Right renal pelvis (tissue), 4 donors: ENCODE measurements at regions not wholly inside any gene's neighbourhood (a gene's known extent, or its start where the extent isn't known, plus 50 kb on each side); places are given as distances from the start of the nearest gene placed in this dataset.

ENCODE experiments used
- DNase-seq, 4 donors: peaks; one replicate each; pipeline ENCODE4 v3.0.0-alpha.2; 2013; ENCODE audit warnings: low read depth in 4 of 4, low spot score in 3 of 4, missing footprints in 1 of 4

DNA sequence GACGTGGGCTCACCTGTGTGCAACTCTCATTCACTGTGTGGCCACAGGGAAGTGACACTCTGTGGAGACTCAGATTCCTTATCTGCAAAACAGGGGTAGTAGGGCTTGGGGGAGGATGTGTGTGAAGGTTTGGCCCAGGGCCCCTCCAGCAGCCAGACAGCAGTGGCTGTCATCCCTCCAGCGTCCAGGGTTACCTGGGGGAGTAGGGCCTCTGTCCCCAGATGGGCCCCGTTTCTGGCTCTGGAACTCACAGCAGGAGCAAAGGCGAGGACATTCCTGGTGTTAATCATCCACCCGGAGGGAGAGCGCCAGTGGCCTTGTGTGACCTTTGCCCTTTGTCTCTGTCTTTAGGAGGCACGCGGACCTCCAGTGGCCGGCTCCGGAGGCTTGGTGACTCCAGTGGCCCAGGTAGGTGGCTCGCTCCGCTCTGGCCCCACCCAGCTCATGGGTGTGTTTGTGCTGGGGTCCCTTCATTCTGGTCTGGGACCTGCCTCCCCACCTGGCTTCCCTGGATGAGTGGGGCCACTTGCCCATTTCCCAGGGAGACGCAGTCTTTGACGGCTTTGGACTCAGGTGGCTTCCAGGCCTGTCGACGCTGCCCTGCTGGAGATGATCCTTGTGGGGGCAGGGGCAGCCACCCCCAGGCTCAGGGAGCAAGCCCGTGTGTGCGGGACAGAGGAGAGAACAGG, 166.2 kb downstream of the SEC14L1 start:
- DNase-seq, result no peak

DNA sequence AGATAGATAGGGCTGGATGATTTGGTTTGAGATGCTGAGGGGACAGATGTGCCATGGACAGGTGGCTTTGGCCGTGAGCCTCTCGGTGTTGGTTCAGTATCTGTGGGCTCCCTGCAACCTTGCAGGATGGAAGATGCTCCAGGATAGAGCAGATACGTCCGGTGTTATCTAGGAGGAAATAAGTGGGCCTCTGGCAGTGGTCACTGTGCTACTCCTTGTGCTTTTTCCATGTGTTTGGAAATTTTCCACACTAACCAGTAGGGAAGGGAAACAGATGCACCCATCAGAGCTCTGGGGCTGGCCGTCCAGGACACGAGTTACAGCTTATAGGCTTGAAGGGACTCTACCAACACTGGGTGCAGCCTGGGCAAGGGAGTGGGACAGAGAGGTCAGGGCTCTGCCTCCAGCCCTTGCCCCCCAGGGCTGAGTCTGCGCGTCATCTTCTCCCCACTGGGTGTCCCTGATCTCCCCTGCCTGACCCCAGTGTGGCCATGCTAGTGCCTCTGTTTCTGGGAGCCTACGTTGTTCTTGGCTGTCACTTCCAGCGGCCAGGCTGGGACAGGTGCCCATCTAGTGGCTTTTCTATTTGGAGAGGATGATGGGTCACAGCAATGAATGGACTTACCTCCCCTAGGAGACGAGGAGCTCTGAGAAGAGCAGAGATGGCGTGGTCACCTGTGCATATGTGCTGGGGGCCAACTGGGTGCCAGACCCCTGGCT, 166.9 kb downstream of the SEC14L1 start:
- DNase-seq, result no peak

- no peak for DNase-seq
Observed at GRCh38 chr17:77308861-77309726, 168.3 kb downstream of the SEC14L1 start.

DNA sequence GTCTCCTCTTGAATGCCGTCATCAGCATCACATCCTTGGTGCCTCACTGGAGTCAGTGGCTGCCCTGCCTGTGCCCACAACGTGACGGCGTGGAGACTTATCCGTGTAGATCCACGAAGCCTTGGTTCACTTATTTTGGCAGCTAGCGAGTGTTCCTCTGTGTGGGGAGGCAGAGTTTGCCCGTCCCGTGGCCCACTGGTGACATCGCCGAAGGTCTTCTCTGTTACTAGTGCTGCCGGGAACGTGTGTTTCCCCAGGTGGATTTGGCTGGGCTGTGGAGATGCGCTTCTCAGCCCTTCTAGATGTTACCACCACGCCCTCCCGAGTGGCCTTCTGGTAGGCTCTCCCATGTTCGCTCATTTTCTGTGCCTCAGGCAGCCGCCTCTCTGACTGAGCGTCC, 169.6 kb downstream of the SEC14L1 start:
- DNase-seq, result no peak

GRCh38 chr17:77311371-77311981, 170.7 kb downstream of the SEC14L1 start:
- DNase-seq, result no peak

DNA sequence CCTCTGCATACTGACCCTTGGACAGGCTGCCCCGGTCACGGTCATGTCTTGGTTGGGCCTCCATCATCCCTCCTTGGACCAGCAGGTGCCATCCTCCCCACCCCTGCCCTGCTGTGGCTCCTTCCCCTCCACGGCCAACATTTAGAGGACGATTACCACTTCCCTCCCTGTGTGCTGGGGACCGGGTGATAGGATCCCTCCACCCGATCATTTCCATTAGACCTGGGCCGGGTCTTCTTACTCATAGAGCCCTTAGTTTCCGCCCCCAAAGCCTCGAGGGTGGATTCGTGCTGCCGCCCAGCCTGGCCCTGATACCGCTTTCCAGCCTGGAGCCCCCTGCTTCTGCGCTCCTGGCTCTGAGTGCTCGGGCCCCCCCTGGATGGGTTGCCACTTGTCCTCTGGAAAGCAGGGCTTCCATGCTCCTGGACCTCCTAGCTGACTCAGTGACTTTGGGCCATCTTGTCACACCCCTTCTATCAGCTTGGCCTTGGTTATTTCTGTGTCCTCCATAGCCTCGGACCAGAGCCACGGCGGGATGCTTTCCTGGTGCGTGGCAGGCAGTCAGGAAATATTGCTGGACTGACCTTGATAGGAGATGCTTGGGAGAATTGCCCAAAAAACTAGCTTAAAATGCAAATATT, 171.4 kb downstream of the SEC14L1 start:
- DNase-seq, result no peak

GRCh38 chr17:77312786-77313599, 172.2 kb downstream of the SEC14L1 start:
- DNase-seq, result peak in 3 of 4 donors; percentile 62 to 75 (median 71)

- no peak for DNase-seq
Observed at GRCh38 chr17:77313831-77314230, 173.1 kb downstream of the SEC14L1 start.

GRCh38 chr17:77314601-77315000, 173.8 kb downstream of the SEC14L1 start:
- DNase-seq, result no peak

DNA sequence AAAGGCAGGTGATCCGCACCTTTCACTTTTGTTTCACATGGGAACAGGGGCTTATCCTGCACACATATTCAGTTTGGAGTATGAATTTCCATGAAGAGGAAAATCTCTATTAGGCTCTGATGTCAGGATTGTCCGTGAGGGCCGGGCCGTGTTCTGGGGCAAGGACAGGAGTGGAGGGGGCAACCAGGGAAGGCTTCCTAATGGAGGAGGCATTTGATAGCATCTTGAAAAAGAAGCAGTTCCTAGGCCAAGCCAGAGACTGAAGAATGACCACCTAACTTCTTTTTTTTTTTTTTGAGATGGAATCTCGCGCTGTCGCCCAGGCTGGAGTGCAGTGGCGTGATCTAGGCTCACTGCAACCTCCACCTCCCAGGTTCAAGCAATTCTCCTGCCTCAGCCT, 174.2 kb downstream of the SEC14L1 start:
- no peak for DNase-seq

DNA sequence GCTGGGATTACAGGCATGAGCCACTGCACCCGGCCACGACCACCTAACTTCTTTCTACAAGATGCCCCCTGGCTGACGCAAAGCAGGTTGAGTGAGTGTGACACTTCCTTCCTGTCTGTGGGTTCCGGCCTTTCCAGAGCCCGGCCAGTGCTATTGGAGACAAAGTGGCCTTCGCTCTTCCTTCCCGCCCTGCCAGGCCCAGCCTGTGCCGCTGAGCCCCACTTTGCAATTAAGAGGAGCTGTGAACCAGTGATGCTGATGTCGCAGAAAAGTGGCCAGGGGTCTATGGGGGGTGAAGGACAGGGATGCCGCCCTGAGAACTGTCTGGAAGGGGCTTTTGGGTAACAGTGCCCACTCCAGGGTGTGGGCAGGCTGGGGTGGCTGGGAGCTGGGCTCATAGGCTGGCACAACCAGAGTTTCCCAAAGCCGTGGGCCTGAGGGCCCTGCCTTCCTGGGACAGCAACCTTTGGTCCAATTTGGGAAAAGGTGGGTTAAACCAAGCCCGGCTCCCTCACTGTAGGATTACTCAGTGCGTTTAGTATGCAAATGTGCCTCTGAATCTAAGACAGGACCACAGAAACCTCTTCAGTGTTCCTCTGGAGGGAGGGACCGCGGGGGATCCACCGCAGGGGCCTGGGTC, 174.9 kb downstream of the SEC14L1 start:
- DNase-seq, result no peak

DNA sequence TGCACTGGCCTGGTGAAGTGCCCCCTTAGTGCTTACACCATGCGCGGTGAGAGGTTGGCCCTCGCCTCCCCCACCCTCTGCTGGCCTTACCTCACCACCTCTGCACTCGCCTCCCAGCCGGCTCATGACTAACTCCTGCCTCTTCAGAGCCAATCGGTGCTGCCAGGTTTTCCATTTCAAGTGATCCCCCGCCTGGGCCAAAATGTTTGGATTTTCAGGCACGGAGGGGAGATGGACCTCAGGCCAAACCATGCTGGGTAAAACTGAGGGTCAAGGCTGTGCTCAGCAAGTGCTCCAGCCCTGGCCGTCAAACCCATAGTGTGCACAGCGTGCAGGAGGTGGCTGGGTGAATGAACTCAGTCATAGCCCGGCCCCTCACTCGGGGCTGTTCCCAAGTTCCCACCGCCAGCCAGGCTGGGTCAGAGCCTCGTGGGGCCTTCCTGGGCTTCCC, 175.4 kb downstream of the SEC14L1 start:
- no peak for DNase-seq

GRCh38 chr17:77316651-77317050, 175.9 kb downstream of the SEC14L1 start:
- DNase-seq, result no peak

DNA sequence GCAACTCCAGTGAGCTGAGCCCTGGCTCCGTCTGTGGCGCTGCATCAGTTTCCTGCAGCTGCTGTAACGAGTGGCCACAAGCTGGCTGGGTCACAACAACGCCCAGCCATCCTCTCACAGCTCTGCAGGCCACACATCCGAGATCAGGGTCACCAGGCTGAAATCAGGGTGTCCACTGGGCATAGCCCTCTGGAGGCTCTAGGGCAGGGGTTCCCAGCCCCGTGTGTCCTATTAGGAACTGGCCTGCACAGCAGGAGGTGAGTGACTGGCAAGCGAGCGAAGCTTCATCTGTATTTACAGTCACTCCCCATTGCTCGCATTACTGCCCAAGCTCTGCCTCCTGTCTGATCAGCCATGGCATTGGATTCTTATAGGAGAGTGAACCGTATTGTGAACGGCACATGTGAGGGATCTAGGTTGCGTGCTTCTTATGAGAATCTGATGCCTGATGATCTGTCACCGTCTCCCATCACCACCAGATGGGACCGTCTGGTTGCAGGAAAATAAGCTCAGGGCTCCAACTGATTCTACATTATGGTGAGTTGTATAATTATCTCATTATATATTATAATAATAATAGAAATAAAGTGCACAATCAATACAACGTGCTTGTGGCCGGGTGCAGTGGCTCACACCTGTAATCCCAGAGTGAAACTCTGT, 176.5 kb downstream of the SEC14L1 start:
- DNase-seq, result no peak

- no peak for DNase-seq
Observed at GRCh38 chr17:77318021-77318420, 177.3 kb downstream of the SEC14L1 start.

DNA sequence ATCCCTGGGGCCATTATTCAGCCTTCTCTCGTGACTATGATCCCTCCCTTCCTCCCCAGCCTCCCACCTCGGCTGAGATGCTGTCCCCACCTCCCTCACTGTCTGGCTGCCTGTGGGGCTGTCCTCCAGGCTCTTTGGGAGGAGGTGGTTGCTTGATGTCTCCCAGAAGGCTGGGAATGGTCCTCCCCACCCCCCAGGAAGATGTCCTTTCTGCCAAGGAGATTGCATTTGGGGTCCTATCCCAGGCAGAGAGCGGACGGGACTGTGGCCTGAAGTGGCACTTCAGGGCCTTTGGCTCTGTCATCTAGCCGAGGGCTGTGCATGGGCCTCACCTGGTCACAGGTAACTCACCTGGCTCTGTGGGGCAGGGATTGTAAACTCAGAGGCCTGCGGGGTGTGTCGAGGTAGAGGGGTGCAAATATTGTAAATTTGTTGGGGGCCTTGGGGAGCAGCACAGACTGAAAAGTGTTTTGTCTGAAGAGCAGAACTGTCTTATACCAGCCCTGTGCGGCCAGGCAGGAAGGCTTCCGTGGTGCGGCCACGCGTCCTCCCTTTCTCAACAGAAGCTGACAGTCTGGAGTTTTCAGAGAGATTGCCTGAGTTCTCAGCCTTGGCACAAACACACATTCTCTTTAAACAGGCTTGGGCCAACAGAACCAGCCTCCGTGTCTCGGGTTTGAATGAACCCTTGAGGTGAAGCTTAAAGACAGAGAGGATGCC, 177.9 kb downstream of the SEC14L1 start:
- no peak for DNase-seq

GRCh38 chr17:77319211-77320043, 178.7 kb downstream of the SEC14L1 start:
- peak in 1 of 4 donors; percentile 18 for DNase-seq
